A549 (cell line): ENCODE measurements at regions not wholly inside any gene's neighbourhood (a gene's known extent, or its start where the extent isn't known, plus 50 kb on each side); places are given as distances from the start of the nearest gene placed in this dataset.

Experiments used
- CTCF ChIP-seq: fragments of >200 bp; sonication (Bioruptor Twin); formaldehyde crosslinking; IDR thresholded peaks from 3 replicates; pipeline ENCODE4 v1.5.1; 2016
- E2F6 ChIP-seq: IDR thresholded peaks from 2 replicates; pipeline ENCODE4 v1.6.1; 2012; ENCODE audit warnings: low read depth, borderline replicate concordance
- EP300 ChIP-seq, 2 experiments: fragments of >200 bp; sonication (Bioruptor Twin); formaldehyde crosslinking; IDR thresholded peaks; 2 replicates in 1 of 2; 3 replicates in 1 of 2; pipeline ENCODE4 v1.6.1; 2016 to 2017
- JUNB ChIP-seq: fragments of >200 bp; sonication (Bioruptor Twin); formaldehyde crosslinking; IDR thresholded peaks from 2 replicates; pipeline ENCODE4 v1.6.1; 2016
- MAX ChIP-seq: IDR thresholded peaks from 2 replicates; pipeline ENCODE4 v1.6.1; 2012
- POLR2A ChIP-seq: IDR thresholded peaks from 2 replicates; pipeline ENCODE4 v1.6.1; 2012; ENCODE audit warnings: mild to moderate bottlenecking, low read length
- RNF2 ChIP-seq: fragments of 200-600 bp; sonication (generic); IDR thresholded peaks from 2 replicates; pipeline ENCODE4 v1.6.1; 2016; ENCODE audit warnings: low read depth, mild to moderate bottlenecking, antibody characterized with exemption, moderate library complexity, borderline replicate concordance
- SMC3 ChIP-seq: fragments of >200 bp; sonication (Bioruptor Twin); formaldehyde crosslinking; IDR thresholded peaks from 3 replicates; pipeline ENCODE4 v1.6.1; 2018; ENCODE audit warnings: inconsistent platforms
- USF2 ChIP-seq: fragments of 450-650 bp; IDR thresholded peaks from 2 replicates; pipeline ENCODE4 v1.6.1; 2014; ENCODE audit warnings: antibody characterized with exemption

GRCh38 chr18:10035281-10035991 is 121.6 kb downstream of the VAPA start:
- TF ChIP-seq POLR2A = no peak
- no peak for TF ChIP-seq CTCF
- TF ChIP-seq MAX = no peak
- no peak for TF ChIP-seq RNF2
- TF ChIP-seq EP300 (IDR thresholded peaks at IDR 0.05) = no peak
- no peak for TF ChIP-seq USF2
- no peak for TF ChIP-seq JUNB
- TF ChIP-seq E2F6 = no peak
- TF ChIP-seq SMC3 = no peak
